ENCODE measurements at regions not wholly inside any gene's neighbourhood (a gene's known extent, or its start where the extent isn't known, plus 50 kb on each side); places are given as distances from the start of the nearest gene placed in this dataset.

DNA sequence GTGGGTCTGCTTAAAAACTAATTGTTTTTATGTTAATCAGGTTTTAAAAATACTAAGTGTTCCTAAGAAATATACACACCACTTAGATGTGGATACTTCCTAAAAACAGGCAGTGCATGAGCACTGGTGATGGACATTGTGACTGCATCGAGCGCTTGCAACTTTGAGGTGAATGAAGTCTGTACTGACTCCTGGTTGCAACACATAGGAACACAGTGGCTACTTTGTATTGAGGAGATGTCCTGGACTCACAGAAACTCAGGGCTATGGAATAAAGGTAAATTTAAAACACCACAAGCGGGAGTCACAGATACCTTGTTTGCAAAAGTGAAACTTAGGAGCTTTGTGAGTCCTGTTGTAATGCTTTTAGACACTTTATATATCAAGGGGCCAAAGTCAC, 55.6 kb upstream of the POLR1H start:
- ChIA-PET CTCF (interaction anchor here (0.6 kb wide), 1 partner anchor 479 kb away, joined by 3 read pairs; no protein-coding TSS in a partner anchor), POLR2A (ENCODE audit: low non-redundant PET) (no interaction called here)
- Histone ChIP-seq H3K9me3 (ENCODE audit: low read depth, low read length, poor library complexity, severe bottlenecking) (no peaks in the 10 kb centered on the region), H3K27me3 (replicated peaks; ENCODE audit: insufficient read depth, low read depth, low read length, poor library complexity) (peaks cover 50% of the 10 kb centered on the region), H3K36me3 (ENCODE audit: insufficient read depth, low read length, poor library complexity, severe bottlenecking) (no peaks in the 10 kb centered on the region), H3K27ac (ENCODE audit: low read depth, low read length, poor library complexity, severe bottlenecking) (no peak overlapping the region), H3K4me3 (ENCODE audit: low read depth, low read length, poor library complexity, severe bottlenecking) (no peak overlapping the region), H3K4me1 (ENCODE audit: insufficient read depth, low read length, poor library complexity, severe bottlenecking) (no peaks in the 10 kb centered on the region)
- no TSS peak for BruUV-seq (replicated peaks)
- intact Hi-C loops (cut with micrococcal nuclease; ENCODE audit: unreplicated experiment): no loop called here
- no peak for DNase-seq (ENCODE audit: low spot score)
- TF ChIP-seq CTCF (conservative IDR thresholded peaks at IDR 0.05; ENCODE audit: low read depth, low read length) (no peak), EZH2 (IDR thresholded peaks at IDR 0.05; ENCODE audit: borderline replicate concordance, low read depth, low read length, poor library complexity, severe bottlenecking) (peak; percentile 9)

GRCh38 chr6:30006170-30007131, 54.6 kb upstream of the POLR1H start:
- BruUV-seq (replicated peaks): no TSS peak
- intact Hi-C loops (cut with micrococcal nuclease; ENCODE audit: unreplicated experiment): no loop called here
- no peaks in the 10 kb centered on the region for H3K9me3 ChIP-seq (ENCODE audit: low read depth, low read length, poor library complexity, severe bottlenecking)
- CTCF ChIA-PET: interaction anchor here (0.6 kb wide), 1 partner anchor 479 kb away, joined by 3 read pairs; no protein-coding TSS in a partner anchor
- POLR2A ChIA-PET (ENCODE audit: low non-redundant PET): no interaction called here
- TF ChIP-seq CTCF (conservative IDR thresholded peaks at IDR 0.05; ENCODE audit: low read depth, low read length) (no peak), EZH2 (IDR thresholded peaks at IDR 0.05; ENCODE audit: borderline replicate concordance, low read depth, low read length, poor library complexity, severe bottlenecking) (peak; percentile 73)
- no peaks in the 10 kb centered on the region for H3K4me1 ChIP-seq (ENCODE audit: insufficient read depth, low read length, poor library complexity, severe bottlenecking)
- DNase-seq (ENCODE audit: low spot score): no peak
- H3K36me3 ChIP-seq (ENCODE audit: insufficient read depth, low read length, poor library complexity, severe bottlenecking): no peaks in the 10 kb centered on the region
- peaks cover 50% of the 10 kb centered on the region for H3K27me3 ChIP-seq (replicated peaks; ENCODE audit: insufficient read depth, low read depth, low read length, poor library complexity)
- H3K4me3 ChIP-seq (ENCODE audit: low read depth, low read length, poor library complexity, severe bottlenecking): no peak overlapping the region
- no peak overlapping the region for H3K27ac ChIP-seq (ENCODE audit: low read depth, low read length, poor library complexity, severe bottlenecking)

GRCh38 chr6:30007132-30007764, 53.8 kb upstream of the POLR1H start:
- TF ChIP-seq CTCF (conservative IDR thresholded peaks at IDR 0.05; ENCODE audit: low read depth, low read length) (no peak), EZH2 (IDR thresholded peaks at IDR 0.05; ENCODE audit: borderline replicate concordance, low read depth, low read length, poor library complexity, severe bottlenecking) (peak; percentile 18)
- Histone ChIP-seq H3K4me3 (ENCODE audit: low read depth, low read length, poor library complexity, severe bottlenecking) (no peak overlapping the region), H3K36me3 (ENCODE audit: insufficient read depth, low read length, poor library complexity, severe bottlenecking) (no peaks in the 10 kb centered on the region), H3K4me1 (ENCODE audit: insufficient read depth, low read length, poor library complexity, severe bottlenecking) (no peaks in the 10 kb centered on the region), H3K27me3 (replicated peaks; ENCODE audit: insufficient read depth, low read depth, low read length, poor library complexity) (peaks cover 50% of the 10 kb centered on the region), H3K9me3 (ENCODE audit: low read depth, low read length, poor library complexity, severe bottlenecking) (no peaks in the 10 kb centered on the region), H3K27ac (ENCODE audit: low read depth, low read length, poor library complexity, severe bottlenecking) (no peak overlapping the region)
- ChIA-PET CTCF (no interaction called here), POLR2A (ENCODE audit: low non-redundant PET) (no interaction called here)
- intact Hi-C loops (cut with micrococcal nuclease; ENCODE audit: unreplicated experiment): no loop called here
- no TSS peak for BruUV-seq (replicated peaks)
- no peak for DNase-seq (ENCODE audit: low spot score)
